GM13976 (cell line): ENCODE measurements at regions not wholly inside any gene's neighbourhood (a gene's known extent, or its start where the extent isn't known, plus 50 kb on each side); places are given as distances from the start of the nearest gene placed in this dataset.

Experiments
- DNase-seq: peaks from one replicate; pipeline ENCODE4 v3.0.0; 2012; ENCODE audit warnings: low spot score
- CTCF ChIP-seq: IDR thresholded peaks from 2 replicates; pipeline ENCODE4 v1.5.1; 2012; ENCODE audit warnings: borderline replicate concordance, mild to moderate bottlenecking; ENCODE audit not compliant: insufficient read depth; ENCODE audit errors: extremely low read depth, missing control alignments, control extremely low read depth
- in situ Hi-C: fragments of 300-500 bp; cut with MboI; formaldehyde crosslinking; loops from one replicate; pipeline ENCODE4 v1.12.0; 2022; ENCODE audit warnings: low sequenced_read_pairs, mixed read lengths, inconsistent platforms; ENCODE audit not compliant: unreplicated experiment

GRCh38 chr11:8801121-8801520 lies 109.9 kb upstream of the AKIP1 start:
- DNase-seq, result no peak
- in situ Hi-C loops, result no loop called here
- TF ChIP-seq CTCF, result no peak

GRCh38 chr11:8802251-8802650 lies 108.7 kb upstream of the AKIP1 start:
- DNase-seq, result no peak
- TF ChIP-seq CTCF, result no peak
- in situ Hi-C loops, result no loop called here

- no peak for TF ChIP-seq CTCF
- DNase-seq, result no peak
- in situ Hi-C loops, result no loop called here
Observed at GRCh38 chr11:8803973-8804372, 107.0 kb upstream of the AKIP1 start.

- no peak for TF ChIP-seq CTCF
Observed at GRCh38 chr11:8805296-8805695, 105.7 kb upstream of the AKIP1 start.

GRCh38 chr11:8806974-8807373 lies 104.0 kb upstream of the AKIP1 start:
- DNase-seq, result no peak
- TF ChIP-seq CTCF, result no peak
- in situ Hi-C loops, result no loop called here

More at GRCh38 chr11:8805296-8805695, 105.7 kb upstream of the AKIP1 start:
- no peak for DNase-seq
- in situ Hi-C loops, result no loop called here

- in situ Hi-C loops, result no loop called here
- TF ChIP-seq CTCF, result no peak
- DNase-seq, result no peak
Observed at GRCh38 chr11:8807544-8808225, 103.3 kb upstream of the AKIP1 start.
